IPS-18a (cell line): ENCODE measurements at regions not wholly inside any gene's neighbourhood (a gene's known extent, or its start where the extent isn't known, plus 50 kb on each side); places are given as distances from the start of the nearest gene placed in this dataset.

ENCODE experiments used
- H3K27ac ChIP-seq: one replicate; pipeline ENCODE4 v1.5.1; 2013; ENCODE audit warnings: low read length
- H3K27me3 ChIP-seq: one replicate; pipeline ENCODE4 v1.6.1; 2013; ENCODE audit warnings: mild to moderate bottlenecking, low read length; ENCODE audit not compliant: control insufficient read depth, insufficient read depth
- H3K36me3 ChIP-seq: one replicate; pipeline ENCODE4 v1.6.1; 2013; ENCODE audit warnings: low read depth, low read length; ENCODE audit not compliant: control insufficient read depth
- H3K4me1 ChIP-seq: one replicate; pipeline ENCODE4 v1.6.1; 2013; ENCODE audit warnings: low read depth, low read length; ENCODE audit not compliant: control insufficient read depth
- H3K4me3 ChIP-seq: one replicate; pipeline ENCODE4 v1.5.1; 2013; ENCODE audit warnings: low read length
- H3K9ac ChIP-seq: one replicate; pipeline ENCODE4 v1.6.1; 2013; ENCODE audit warnings: mild to moderate bottlenecking, low read length, moderate library complexity
- H3K9me3 ChIP-seq: one replicate; pipeline ENCODE4 v1.6.1; 2013; ENCODE audit warnings: low read depth, low read length; ENCODE audit not compliant: control insufficient read depth

DNA sequence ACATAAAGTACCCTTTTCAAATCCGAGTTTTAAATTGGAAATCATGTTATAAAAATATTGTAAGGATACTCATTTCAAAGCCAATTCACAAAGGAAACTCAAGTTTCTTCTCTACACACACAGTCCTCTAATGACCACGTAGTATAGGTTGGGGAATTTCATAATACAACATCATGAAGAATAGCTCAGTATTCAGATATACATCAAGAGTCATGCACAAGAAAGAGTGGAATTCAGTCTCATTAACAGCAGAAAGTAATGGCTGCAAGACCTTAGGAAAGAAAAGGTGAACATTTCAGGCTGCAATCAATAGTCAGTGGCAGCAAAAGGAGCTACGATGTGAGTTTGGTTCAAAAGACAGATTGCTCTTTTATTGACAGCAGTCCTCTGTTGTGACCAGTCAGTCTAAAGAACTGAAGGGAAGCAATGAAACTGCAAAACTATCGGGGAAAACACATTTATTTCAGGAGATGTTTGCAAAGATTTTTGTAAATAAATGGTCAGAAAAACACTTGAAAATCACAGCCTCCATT is 317.2 kb downstream of the IPMK start:
- Histone ChIP-seq H3K9me3 (no peaks in the 10 kb centered on the region), H3K4me3 (no peak overlapping the region), H3K4me1 (peaks cover 8% of the 10 kb centered on the region), H3K36me3 (no peaks in the 10 kb centered on the region), H3K27me3 (no peaks in the 10 kb centered on the region), H3K27ac (no peak overlapping the region), H3K9ac (no peak overlapping the region)

DNA sequence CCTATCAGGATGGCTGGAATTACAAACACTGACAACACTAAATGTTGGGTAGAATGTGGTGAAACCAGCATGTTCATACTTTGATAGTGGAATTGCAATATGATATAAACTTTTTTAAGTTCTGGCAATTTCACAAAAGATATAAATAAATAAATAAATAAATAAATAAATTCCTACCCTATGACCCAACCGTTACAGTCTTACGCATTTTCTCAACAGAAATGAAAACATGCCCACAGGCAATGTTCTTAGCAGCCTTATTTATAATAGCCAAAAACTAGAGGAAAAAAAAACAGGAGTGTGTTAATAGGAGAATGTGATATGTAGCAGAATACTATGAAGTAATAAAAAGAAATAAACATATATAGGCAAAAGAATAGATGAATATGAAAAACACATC is 318.9 kb downstream of the IPMK start:
- H3K4me3 ChIP-seq = no peak overlapping the region
- H3K27me3 ChIP-seq = no peaks in the 10 kb centered on the region
- H3K9me3 ChIP-seq = no peaks in the 10 kb centered on the region
- no peak overlapping the region for H3K9ac ChIP-seq
- H3K36me3 ChIP-seq = no peaks in the 10 kb centered on the region
- peaks cover 8% of the 10 kb centered on the region for H3K4me1 ChIP-seq
- no peak overlapping the region for H3K27ac ChIP-seq

GRCh38 chr10:57946833-57947232 is 320.9 kb downstream of the IPMK start:
- Histone ChIP-seq H3K27ac (no peak overlapping the region), H3K9me3 (no peaks in the 10 kb centered on the region), H3K36me3 (no peaks in the 10 kb centered on the region), H3K9ac (no peak overlapping the region), H3K27me3 (no peaks in the 10 kb centered on the region), H3K4me1 (peaks cover 8% of the 10 kb centered on the region), H3K4me3 (no peak overlapping the region)

- Histone ChIP-seq H3K27me3 (no peaks in the 10 kb centered on the region), H3K36me3 (no peaks in the 10 kb centered on the region), H3K27ac (no peak overlapping the region), H3K9ac (no peak overlapping the region), H3K4me3 (no peak overlapping the region), H3K4me1 (peaks cover 4% of the 10 kb centered on the region), H3K9me3 (no peaks in the 10 kb centered on the region)
These were observed 324.0 kb downstream of the IPMK start for GRCh38 chr10:57943701-57944100.

GRCh38 chr10:57925045-57925444 is 342.6 kb downstream of the IPMK start:
- Histone ChIP-seq H3K9ac (no peak overlapping the region), H3K9me3 (no peaks in the 10 kb centered on the region), H3K4me1 (no peaks in the 10 kb centered on the region), H3K27me3 (no peaks in the 10 kb centered on the region), H3K27ac (no peak overlapping the region), H3K4me3 (no peak overlapping the region), H3K36me3 (no peaks in the 10 kb centered on the region)

- Histone ChIP-seq H3K27ac (no peak overlapping the region), H3K9ac (no peak overlapping the region), H3K9me3 (no peaks in the 10 kb centered on the region), H3K4me1 (no peaks in the 10 kb centered on the region), H3K36me3 (no peaks in the 10 kb centered on the region), H3K4me3 (no peak overlapping the region), H3K27me3 (no peaks in the 10 kb centered on the region)
These were observed 346.6 kb downstream of the IPMK start for GRCh38 chr10:57921140-57921539.

DNA sequence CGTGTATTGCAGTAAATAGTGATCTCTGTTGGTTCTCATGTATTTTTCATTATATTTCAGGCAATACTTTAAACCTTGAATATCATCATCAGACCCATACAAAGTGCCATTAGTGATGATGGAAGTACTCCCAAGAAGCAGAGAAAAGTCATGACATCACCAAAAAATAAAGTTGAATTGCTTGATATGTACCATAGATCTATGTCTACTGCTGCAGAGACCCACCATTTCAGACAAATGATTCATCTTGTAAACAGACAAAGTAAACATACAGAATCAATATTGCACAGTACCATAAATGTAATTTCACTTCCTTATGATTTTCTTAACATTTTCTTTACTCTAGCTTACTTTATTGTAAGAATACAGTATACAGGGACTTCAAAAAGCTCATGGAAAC is 347.8 kb downstream of the IPMK start:
- Histone ChIP-seq H3K36me3 (no peaks in the 10 kb centered on the region), H3K4me1 (peaks cover 2% of the 10 kb centered on the region), H3K27me3 (no peaks in the 10 kb centered on the region), H3K9me3 (no peaks in the 10 kb centered on the region), H3K4me3 (no peak overlapping the region), H3K9ac (no peak overlapping the region), H3K27ac (no peak overlapping the region)

DNA sequence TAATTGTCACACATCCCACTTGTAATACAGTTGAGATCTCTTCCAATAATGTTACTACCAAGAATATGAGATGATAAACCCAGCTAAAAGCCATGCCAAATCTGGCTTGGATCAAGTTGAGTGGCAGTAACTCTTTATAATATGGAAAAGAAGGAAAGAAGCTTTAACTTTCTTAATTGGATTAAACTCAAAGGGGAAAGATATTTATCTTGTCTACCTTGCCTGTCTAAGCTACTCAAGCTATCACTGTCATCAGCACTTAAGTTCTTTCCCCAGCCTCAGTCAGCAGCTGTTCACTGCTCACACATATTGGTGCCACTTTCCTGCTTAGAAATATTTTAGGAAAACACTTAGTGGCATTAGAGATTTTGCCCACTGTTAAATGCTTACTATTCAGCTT is 350.7 kb downstream of the IPMK start:
- Histone ChIP-seq H3K4me1 (peaks cover 6% of the 10 kb centered on the region), H3K9me3 (no peaks in the 10 kb centered on the region), H3K27me3 (no peaks in the 10 kb centered on the region), H3K27ac (no peak overlapping the region), H3K9ac (no peak overlapping the region), H3K4me3 (no peak overlapping the region), H3K36me3 (no peaks in the 10 kb centered on the region)

- Histone ChIP-seq H3K4me3 (no peak overlapping the region), H3K27me3 (no peaks in the 10 kb centered on the region), H3K27ac (no peak overlapping the region), H3K4me1 (no peaks in the 10 kb centered on the region), H3K9me3 (no peaks in the 10 kb centered on the region), H3K9ac (no peak overlapping the region), H3K36me3 (no peaks in the 10 kb centered on the region)
These were observed 361.8 kb downstream of the IPMK start for GRCh38 chr10:57905861-57906260.

DNA sequence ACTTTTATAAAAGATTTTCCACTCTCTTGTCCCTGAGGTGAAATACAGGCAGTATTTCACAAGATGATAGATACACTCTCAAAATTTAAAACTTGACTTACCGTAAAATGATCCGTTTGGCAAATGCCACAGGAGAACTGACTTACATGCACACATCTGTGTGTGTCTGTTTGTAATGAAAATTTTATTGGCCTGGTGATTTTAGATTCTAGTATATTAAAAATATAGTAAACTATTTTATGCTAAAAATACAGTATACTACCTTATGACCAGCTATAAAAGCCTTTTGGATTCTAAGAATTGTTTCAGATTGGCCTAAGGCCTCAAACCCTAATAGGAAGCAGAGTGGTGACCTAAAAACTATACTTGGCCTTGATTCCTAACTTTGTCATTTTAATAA is 362.7 kb downstream of the IPMK start:
- Histone ChIP-seq H3K4me1 (no peaks in the 10 kb centered on the region), H3K9ac (no peak overlapping the region), H3K9me3 (no peaks in the 10 kb centered on the region), H3K27ac (no peak overlapping the region), H3K27me3 (no peaks in the 10 kb centered on the region), H3K4me3 (no peak overlapping the region), H3K36me3 (no peaks in the 10 kb centered on the region)

GRCh38 chr10:57898231-57898630 is 369.5 kb downstream of the IPMK start:
- H3K27ac ChIP-seq = no peak overlapping the region
- peaks cover 3% of the 10 kb centered on the region for H3K4me1 ChIP-seq
- H3K36me3 ChIP-seq = no peaks in the 10 kb centered on the region
- H3K9ac ChIP-seq = no peak overlapping the region
- H3K27me3 ChIP-seq = no peaks in the 10 kb centered on the region
- no peaks in the 10 kb centered on the region for H3K9me3 ChIP-seq
- H3K4me3 ChIP-seq = no peak overlapping the region

- Histone ChIP-seq H3K4me1 (peaks cover 6% of the 10 kb centered on the region), H3K27me3 (no peaks in the 10 kb centered on the region), H3K9ac (no peak overlapping the region), H3K4me3 (no peak overlapping the region), H3K9me3 (no peaks in the 10 kb centered on the region), H3K36me3 (no peaks in the 10 kb centered on the region), H3K27ac (no peak overlapping the region)
These were observed 370.1 kb downstream of the IPMK start for GRCh38 chr10:57897611-57898010.
